SK-N-SH treated with all-trans-retinoic acid at 6 μM for 48 hours (cell line): ENCODE measurements at regions not wholly inside any gene's neighbourhood (a gene's known extent, or its start where the extent isn't known, plus 50 kb on each side); places are given as distances from the start of the nearest gene placed in this dataset.

ENCODE experiments used
- ATAC-seq: fragments of 200-7000 bp; cut with Tn5 transposase; 3 replicates; pipeline ENCODE4 v1.9.1; 2020; ENCODE audit warnings: mild to moderate bottlenecking, moderate library complexity
- ARNTL ChIP-seq: fragments of 450-650 bp; formaldehyde crosslinking; IDR thresholded peaks from 2 replicates; pipeline ENCODE4 v1.5.0; 2020; ENCODE audit warnings: low read depth, mild to moderate bottlenecking, moderate library complexity, borderline replicate concordance
- BACH2 ChIP-seq: fragments of 250-450 bp; sonication (Bioruptor Pico); IDR thresholded peaks from 2 replicates; pipeline ENCODE4 v1.9.0; 2021; ENCODE audit warnings: mild to moderate bottlenecking, borderline replicate concordance
- CREB5 ChIP-seq: fragments of 250-450 bp; sonication (Bioruptor Pico); IDR thresholded peaks from 2 replicates; pipeline ENCODE4 v1.5.1; 2020; ENCODE audit warnings: low read depth, mild to moderate bottlenecking, moderate library complexity
- CSDC2 ChIP-seq: fragments of 250-450 bp; sonication (Bioruptor Pico); IDR thresholded peaks from 2 replicates; pipeline ENCODE4 v1.5.0; 2020; ENCODE audit warnings: mild to moderate bottlenecking, moderate library complexity
- CSRNP3 ChIP-seq: fragments of 250-450 bp; sonication (Bioruptor Pico); IDR thresholded peaks from 2 replicates; pipeline ENCODE4 v1.5.1; 2021; ENCODE audit warnings: mild to moderate bottlenecking, moderate library complexity
- ESRRG ChIP-seq: fragments of 250-450 bp; sonication (Bioruptor Pico); IDR thresholded peaks from 2 replicates; pipeline ENCODE4 v1.6.1; 2021; ENCODE audit warnings: mild to moderate bottlenecking
- GLIS3 ChIP-seq: fragments of 250-450 bp; sonication (Bioruptor Pico); IDR thresholded peaks from 2 replicates; pipeline ENCODE4 v1.5.0; 2020; ENCODE audit warnings: mild to moderate bottlenecking, moderate library complexity
- ISL1 ChIP-seq: fragments of 250-450 bp; sonication (Bioruptor Pico); IDR thresholded peaks from 2 replicates; pipeline ENCODE4 v2.1.2; 2022; ENCODE audit warnings: mild to moderate bottlenecking, moderate library complexity
- OSR1 ChIP-seq: fragments of 250-450 bp; sonication (Bioruptor Pico); IDR thresholded peaks from 2 replicates; pipeline ENCODE4 v1.8.0; 2022; ENCODE audit warnings: moderate library complexity, mild to moderate bottlenecking, inconsistent platforms
- PATZ1 ChIP-seq: fragments of 250-450 bp; sonication (Bioruptor Pico); IDR thresholded peaks from 2 replicates; pipeline ENCODE4 v1.8.0; 2020; ENCODE audit warnings: mild to moderate bottlenecking, moderate library complexity, borderline replicate concordance
- POU6F1 ChIP-seq: fragments of 250-450 bp; sonication (Bioruptor Pico); IDR thresholded peaks from 2 replicates; pipeline ENCODE4 v1.8.0; 2021; ENCODE audit warnings: low read depth, mild to moderate bottlenecking, moderate library complexity, borderline replicate concordance
- PPARA ChIP-seq: fragments of 250-450 bp; sonication (Bioruptor Pico); IDR thresholded peaks from 2 replicates; pipeline ENCODE4 v1.5.0; 2020; ENCODE audit warnings: mild to moderate bottlenecking, borderline replicate concordance
- RARB ChIP-seq: fragments of 250-450 bp; sonication (Bioruptor Pico); IDR thresholded peaks from 2 replicates; pipeline ENCODE4 v1.8.0; 2021; ENCODE audit warnings: mild to moderate bottlenecking, moderate library complexity
- SNAI2 ChIP-seq: fragments of 250-450 bp; sonication (Bioruptor Pico); IDR thresholded peaks from 2 replicates; pipeline ENCODE4 v1.5.0; 2020; ENCODE audit warnings: mild to moderate bottlenecking, moderate library complexity
- TCF4 ChIP-seq: fragments of 250-450 bp; sonication (Bioruptor Pico); IDR thresholded peaks from 2 replicates; pipeline ENCODE4 v1.8.0; 2021; ENCODE audit warnings: mild to moderate bottlenecking, moderate library complexity, borderline replicate concordance
- TOX ChIP-seq: fragments of 250-450 bp; sonication (Bioruptor Pico); IDR thresholded peaks from 2 replicates; pipeline ENCODE4 v1.8.0; 2021; ENCODE audit warnings: mild to moderate bottlenecking, moderate library complexity, borderline replicate concordance
- TSHZ2 ChIP-seq: fragments of 250-450 bp; sonication (Bioruptor Pico); IDR thresholded peaks from 2 replicates; pipeline ENCODE4 v1.5.0; 2020; ENCODE audit warnings: mild to moderate bottlenecking, moderate library complexity
- ZC3H10 ChIP-seq: fragments of 250-450 bp; sonication (Bioruptor Pico); IDR thresholded peaks from 2 replicates; pipeline ENCODE4 v1.5.1; 2021; ENCODE audit warnings: mild to moderate bottlenecking, moderate library complexity
- ZFP3 ChIP-seq: fragments of 250-450 bp; sonication (Bioruptor Pico); IDR thresholded peaks from 2 replicates; pipeline ENCODE4 v1.5.0; 2020; ENCODE audit warnings: mild to moderate bottlenecking, moderate library complexity
- ZFP30 ChIP-seq: fragments of 450-650 bp; formaldehyde crosslinking; IDR thresholded peaks from 2 replicates; pipeline ENCODE4 v1.5.0; 2022; ENCODE audit warnings: mild to moderate bottlenecking, moderate library complexity
- ZNF565 ChIP-seq: fragments of 450-650 bp; formaldehyde crosslinking; conservative IDR thresholded peaks from 2 replicates; pipeline ENCODE4 v1.5.0; 2020; ENCODE audit warnings: low read depth, mild to moderate bottlenecking, moderate library complexity
- ZNF70 ChIP-seq: fragments of 450-650 bp; formaldehyde crosslinking; IDR thresholded peaks from 2 replicates; pipeline ENCODE4 v1.5.0; 2020; ENCODE audit warnings: mild to moderate bottlenecking, moderate library complexity
- ZNF8 ChIP-seq: fragments of 450-650 bp; formaldehyde crosslinking; IDR thresholded peaks from 2 replicates; pipeline ENCODE4 v1.5.0; 2020; ENCODE audit warnings: mild to moderate bottlenecking, moderate library complexity

GRCh38 chr6:91743756-91744155 lies 1156.9 kb upstream of the MAP3K7 start:
- no peak for ATAC-seq
- TF ChIP-seq BACH2 (CRISPR knock-in tag) = no peak
- TF ChIP-seq ZNF8 (CRISPR knock-in tag) = no peak
- no peak for TF ChIP-seq POU6F1
- no peak for TF ChIP-seq ZNF565
- TF ChIP-seq TCF4 (CRISPR knock-in tag) = no peak
- no peak for TF ChIP-seq CSRNP3 (CRISPR knock-in tag)
- no peak for TF ChIP-seq SNAI2 (CRISPR knock-in tag)
- TF ChIP-seq ESRRG = no peak
- TF ChIP-seq ZNF70 (CRISPR knock-in tag) = no peak
- TF ChIP-seq RARB (CRISPR knock-in tag) = no peak
- no peak for TF ChIP-seq PATZ1
- no peak for TF ChIP-seq GLIS3 (CRISPR knock-in tag)
- TF ChIP-seq ZC3H10 (CRISPR knock-in tag) = no peak
- TF ChIP-seq ARNTL (CRISPR knock-in tag) = no peak
- TF ChIP-seq TSHZ2 (CRISPR knock-in tag) = no peak
- no peak for TF ChIP-seq OSR1 (CRISPR knock-in tag)

- no peak for TF ChIP-seq ZC3H10 (CRISPR knock-in tag)
- no peak for TF ChIP-seq ZNF8 (CRISPR knock-in tag)
- TF ChIP-seq TCF4 (CRISPR knock-in tag) = no peak
- TF ChIP-seq SNAI2 (CRISPR knock-in tag) = no peak
- TF ChIP-seq ZFP30 (CRISPR knock-in tag) = no peak
- no peak for TF ChIP-seq ISL1 (CRISPR knock-in tag)
- ATAC-seq = no peak
Observed at GRCh38 chr6:91731939-91732338, 1145.1 kb upstream of the MAP3K7 start.

- no peak for ATAC-seq
- TF ChIP-seq TOX (CRISPR knock-in tag) (no peak), ZNF70 (CRISPR knock-in tag) (no peak), CREB5 (no peak), ISL1 (CRISPR knock-in tag) (no peak), CSRNP3 (CRISPR knock-in tag) (no peak), SNAI2 (CRISPR knock-in tag) (no peak), PPARA (CRISPR knock-in tag) (no peak), GLIS3 (CRISPR knock-in tag) (no peak), ESRRG (no peak), CSDC2 (CRISPR knock-in tag) (no peak), TCF4 (CRISPR knock-in tag) (no peak), ZFP3 (CRISPR knock-in tag) (no peak), PATZ1 (no peak), TSHZ2 (CRISPR knock-in tag) (no peak), ZFP30 (CRISPR knock-in tag) (no peak)
Observed at GRCh38 chr6:91730710-91731109, 1143.8 kb upstream of the MAP3K7 start.
